GM18511 (cell line): ENCODE measurements at regions not wholly inside any gene's neighbourhood (a gene's known extent, or its start where the extent isn't known, plus 50 kb on each side); places are given as distances from the start of the nearest gene placed in this dataset.

Source experiments
- ATAC-seq: cut with Tn5 transposase; IDR thresholded peaks from one replicate; pipeline ENCODE4 v1.9.1; 2021; ENCODE audit warnings: mild to moderate bottlenecking, moderate library complexity; ENCODE audit not compliant: unreplicated experiment

DNA sequence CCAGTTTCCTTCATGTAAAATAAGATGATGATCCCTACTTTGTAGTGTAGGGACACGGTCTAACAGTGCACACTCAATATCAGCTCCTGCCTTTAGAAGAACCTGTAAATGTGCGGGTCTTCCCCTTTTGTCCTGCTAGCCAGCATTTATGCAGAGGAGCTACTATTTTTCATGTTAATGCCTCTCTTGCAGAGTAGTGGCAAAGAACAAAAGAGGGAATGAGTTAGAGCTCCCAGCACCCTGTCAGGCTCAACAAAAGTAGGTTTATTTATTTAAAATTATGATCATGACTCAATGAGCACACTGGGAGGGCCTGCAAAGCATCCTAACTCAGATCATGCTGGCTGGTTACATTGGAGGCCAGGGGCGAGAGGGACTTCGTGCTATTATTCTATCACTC, 414.5 kb upstream of the COBL start:
- ATAC-seq = no peak

GRCh38 chr7:51727441-51727840, 410.8 kb upstream of the COBL start:
- no peak for ATAC-seq

DNA sequence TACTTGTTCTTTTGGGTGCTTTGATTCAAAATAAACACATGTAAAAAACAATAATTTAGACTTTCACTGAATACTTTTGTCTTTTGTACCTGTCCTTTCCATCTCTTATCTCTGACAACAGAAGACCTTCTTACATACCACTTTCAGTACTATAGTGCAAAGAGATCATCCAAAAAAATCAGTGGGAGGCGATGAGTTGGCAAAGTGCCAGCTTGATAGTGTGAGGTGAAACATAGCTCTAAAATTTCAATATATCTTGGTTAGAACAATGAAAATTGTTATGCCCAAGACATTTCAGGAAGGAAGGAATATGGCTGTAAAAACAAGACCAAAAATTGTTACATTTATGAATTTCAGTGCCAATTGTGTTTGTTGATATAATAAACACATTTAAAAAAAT, 390.2 kb upstream of the COBL start:
- no peak for ATAC-seq

DNA sequence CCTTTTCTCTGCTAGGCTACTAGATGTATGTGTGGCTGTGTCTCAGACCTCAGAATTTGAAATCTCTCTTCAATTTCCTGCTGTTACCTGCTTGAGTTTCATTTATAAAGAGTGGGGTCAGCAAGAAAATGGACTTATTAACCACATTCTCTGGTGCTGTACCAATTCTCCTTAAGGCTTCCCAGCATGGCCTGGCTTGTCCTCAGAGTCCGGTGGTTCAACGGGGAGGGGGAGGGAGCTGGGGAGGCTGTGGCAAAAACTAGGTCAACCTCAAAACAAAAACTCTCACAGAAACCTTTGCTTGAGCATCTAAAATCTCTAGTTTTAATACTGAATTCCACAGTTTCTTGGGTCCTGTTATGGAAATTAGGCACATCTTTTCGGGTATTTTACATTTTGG, 389.1 kb upstream of the COBL start:
- no peak for ATAC-seq

DNA sequence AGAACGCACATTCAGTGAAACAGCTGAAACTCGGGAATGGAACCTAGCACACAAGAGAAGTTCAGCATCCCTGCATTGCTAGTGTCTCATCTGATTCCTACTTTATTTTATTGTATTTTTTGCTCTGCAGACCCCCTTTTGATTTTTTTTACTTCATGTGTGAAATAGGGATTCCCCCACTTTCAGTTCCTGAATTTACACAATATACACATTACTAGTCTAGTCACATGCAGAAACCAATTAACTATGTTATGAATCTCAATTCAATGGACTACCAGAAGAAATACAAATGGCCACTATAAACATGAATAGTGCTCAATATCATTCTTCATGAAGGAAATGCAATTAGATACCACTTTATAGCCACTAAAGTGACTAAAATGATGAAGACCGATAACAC, 386.1 kb upstream of the COBL start:
- ATAC-seq = no peak

GRCh38 chr7:51701935-51702334, 385.3 kb upstream of the COBL start:
- ATAC-seq = no peak

DNA sequence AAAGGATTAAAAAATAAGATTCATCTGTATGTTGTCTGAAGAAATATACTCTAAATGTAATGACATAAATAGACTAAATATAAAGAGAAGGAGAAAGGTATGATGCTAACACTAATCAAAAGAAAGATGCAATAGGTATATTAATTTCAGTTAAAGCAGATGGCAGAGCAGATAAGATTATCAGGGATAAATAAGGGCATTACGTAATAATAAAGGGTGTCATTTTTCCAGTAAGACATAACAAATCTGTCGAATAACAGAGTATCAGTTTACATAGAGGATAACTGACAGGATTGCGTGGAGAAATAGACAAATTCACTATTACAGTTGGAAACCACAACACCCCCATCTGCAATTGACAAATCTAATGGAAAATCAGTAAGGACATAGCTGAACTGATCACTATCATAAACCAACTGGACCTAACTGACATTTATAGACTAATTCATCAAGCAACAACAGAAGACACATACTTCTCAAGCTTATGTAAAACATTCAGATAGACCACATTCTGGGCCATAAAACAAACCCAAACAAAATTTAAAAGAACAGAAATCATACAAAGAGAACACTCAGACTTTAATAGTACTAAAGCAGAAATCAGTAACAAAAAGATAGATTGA, 384.1 kb upstream of the COBL start:
- no peak for ATAC-seq

DNA sequence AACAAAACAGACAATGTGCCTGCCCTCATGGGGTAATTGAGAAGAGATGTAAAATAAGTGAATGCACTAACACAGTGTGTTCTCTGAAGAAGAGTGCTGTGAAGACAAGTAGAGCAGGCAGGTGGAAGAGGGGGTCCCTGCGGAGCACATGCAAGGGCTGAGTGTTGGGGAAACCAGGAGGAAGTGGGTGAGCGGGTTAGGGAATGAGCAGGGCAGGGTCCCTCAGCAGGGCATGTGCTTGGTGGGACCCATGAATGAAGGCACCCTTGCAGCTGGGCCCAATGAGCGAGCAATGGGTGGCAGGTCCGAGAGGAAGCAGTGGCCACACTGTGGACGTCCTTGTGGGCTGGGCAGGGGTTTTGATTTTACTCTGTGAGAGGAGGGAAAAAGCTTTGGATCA, 376.6 kb upstream of the COBL start:
- no peak for ATAC-seq

DNA sequence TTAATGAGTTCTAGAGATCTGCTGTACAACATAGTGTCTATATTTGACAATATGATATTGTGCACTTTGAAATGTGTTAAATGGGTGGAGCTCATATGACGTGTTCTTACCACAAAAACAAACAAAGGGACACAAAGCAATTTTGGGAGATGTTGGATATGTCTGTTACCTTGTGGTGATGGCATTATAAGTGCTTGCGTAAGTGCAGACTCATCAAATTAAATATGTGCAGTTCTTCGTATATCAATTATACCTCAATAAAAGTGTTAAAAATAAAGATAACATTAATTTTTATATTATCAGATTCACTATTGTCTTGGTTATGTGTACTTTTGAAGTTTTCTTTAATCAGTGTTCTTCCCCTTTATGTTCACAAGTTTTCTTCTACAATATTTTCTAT, 372.9 kb upstream of the COBL start:
- no peak for ATAC-seq

DNA sequence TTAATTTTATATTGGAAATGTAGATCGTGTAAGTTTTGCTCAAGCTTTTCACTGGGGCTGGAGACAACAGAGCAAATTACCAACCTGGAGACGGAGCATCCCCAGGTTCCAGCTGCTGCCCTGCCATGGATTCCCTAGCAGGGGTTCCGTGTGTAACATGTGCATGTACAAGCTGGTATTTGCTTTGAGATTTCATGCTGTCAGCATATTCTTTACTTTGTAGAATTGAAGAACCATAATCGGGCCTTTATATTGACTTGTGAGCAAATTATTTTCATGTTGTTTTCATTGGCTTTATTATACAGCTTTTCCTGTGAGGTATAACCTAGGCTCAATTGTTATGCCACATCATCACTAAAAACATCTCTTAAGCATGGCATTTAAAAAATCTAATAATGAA, 369.2 kb upstream of the COBL start:
- no peak for ATAC-seq

DNA sequence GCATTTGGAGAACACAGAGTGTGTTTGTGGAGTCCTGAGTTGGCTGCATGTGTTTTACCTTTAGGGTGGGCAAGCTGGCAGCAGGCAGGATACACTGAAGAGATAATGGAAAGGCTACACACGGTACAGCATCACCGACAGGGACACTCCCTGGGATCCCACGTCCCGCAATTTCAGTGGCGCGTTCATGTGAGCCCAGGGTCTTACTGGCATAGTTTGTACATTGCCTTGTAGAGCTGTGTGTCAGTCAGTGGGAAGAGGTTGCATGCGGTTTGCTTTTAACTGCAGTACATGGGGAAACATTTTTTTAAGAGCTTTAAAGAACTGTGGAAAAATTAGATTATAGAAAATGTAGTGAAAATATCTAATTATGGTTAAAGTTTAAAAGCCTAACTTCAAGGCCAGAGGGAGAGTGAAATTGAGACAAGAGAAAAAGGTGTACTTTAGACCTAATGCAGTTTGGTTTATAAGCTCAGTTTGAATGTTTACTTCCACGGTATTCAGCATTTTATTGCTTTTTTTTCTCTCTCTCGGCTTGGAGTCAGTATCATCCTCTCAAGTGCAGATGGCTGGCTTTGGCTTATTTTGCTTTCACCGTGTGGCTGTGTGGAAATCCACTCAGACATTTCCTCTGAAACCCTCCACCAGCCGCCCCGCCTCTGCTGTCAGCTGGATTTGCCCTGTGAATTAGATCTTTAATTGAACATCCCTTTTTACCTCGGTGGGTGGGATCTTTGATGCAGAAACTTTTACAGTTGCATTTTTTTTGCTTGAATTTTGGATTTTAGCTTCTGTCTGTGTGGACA, 364.2 kb upstream of the COBL start:
- no peak for ATAC-seq

DNA sequence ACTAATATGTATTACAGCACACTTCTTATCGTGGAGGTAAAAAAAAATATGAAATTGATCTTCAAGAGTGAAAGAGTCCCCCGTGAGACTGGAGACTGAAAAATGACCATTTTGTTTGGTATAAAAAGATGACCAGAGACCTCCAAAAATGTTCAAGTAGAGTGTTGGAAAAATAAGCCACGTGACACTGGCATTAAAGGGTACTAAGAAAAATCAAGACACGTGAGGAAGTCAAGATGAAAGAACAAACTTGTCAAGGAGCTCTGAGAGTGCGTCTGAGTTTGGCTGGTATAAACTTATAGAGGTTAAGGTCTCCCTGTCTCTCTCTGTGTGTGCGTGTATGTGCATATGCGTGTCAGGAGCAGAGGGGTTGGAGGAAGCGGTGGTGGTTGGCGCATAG, 362.7 kb upstream of the COBL start:
- no peak for ATAC-seq

- ATAC-seq = no peak
Measured at GRCh38 chr7:51666751-51667150, 350.1 kb upstream of the COBL start.

- ATAC-seq = no peak
Measured at GRCh38 chr7:51666266-51666665, 349.7 kb upstream of the COBL start.

- no peak for ATAC-seq
Measured at GRCh38 chr7:51665045-51665780, 348.6 kb upstream of the COBL start.

DNA sequence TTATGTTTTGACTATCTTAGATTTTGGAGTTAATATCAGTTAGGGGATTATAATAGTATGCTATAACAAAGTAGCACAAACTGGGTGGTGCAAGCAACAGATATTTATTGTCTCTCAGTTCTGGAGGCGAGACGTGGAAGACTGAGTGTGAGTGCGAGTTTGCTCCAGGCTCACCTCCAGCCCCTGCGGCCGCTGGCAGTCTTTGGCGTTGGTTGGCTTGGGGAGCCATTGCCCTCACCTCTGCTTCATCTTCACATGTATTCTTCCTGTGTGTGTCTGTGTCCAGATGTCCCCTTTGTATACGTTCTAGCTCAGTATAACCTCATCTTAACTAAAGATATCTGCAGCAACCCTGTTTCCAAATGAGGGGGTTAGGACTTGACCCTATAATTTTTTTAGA, 343.9 kb upstream of the COBL start:
- no peak for ATAC-seq

GRCh38 chr7:51658684-51659083, 342.1 kb upstream of the COBL start:
- ATAC-seq = no peak

- no peak for ATAC-seq
Measured at GRCh38 chr7:51647931-51648351, 331.3 kb upstream of the COBL start.

GRCh38 chr7:51647486-51647885, 330.9 kb upstream of the COBL start:
- no peak for ATAC-seq

- no peak for ATAC-seq
Measured at GRCh38 chr7:51645702-51646298, 329.2 kb upstream of the COBL start.

DNA sequence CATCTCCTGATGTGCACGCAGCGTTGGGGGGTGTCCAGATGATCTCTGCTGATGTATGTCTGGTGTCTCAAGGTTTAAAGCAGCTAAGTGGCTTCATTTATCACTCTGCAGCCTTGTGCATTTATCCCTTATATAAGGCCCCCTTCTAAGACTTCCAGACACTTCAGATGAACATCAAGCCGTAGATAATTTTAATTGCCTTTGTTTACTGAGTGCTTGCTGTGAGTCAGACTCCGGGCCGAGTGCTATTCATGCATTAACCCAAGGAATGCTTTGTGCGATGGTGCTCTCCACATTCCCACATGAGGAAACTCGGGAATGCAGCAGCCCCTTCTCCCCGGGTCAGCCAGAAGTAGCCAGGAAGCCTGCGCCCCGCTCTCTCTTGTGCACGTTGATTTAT, 328.6 kb upstream of the COBL start:
- no peak for ATAC-seq

DNA sequence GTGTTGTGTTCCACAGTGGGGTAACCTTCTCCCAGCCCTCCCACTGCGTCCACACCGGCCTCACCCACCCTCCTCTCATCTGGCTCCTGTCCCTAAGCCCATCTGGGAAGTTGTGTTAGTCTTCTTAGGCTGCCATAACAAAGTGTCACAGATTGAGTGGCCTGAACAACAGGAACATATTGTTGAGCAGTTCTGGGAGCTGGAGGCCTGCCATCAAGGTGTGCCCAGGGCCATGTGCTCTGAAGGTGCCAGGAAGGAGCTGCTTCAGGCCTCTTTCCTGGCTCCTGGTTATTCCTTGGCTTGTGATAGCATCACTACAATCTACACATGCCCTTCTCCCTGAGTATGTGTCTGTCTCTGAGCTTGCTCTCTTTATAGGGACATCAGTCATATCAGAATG, 327.6 kb upstream of the COBL start:
- no peak for ATAC-seq
